NB4 (cell line): ENCODE measurements at regions not wholly inside any gene's neighbourhood (a gene's known extent, or its start where the extent isn't known, plus 50 kb on each side); places are given as distances from the start of the nearest gene placed in this dataset.

Experiments
- CTCF ChIP-seq: IDR thresholded peaks from one replicate; pipeline ENCODE4 v1.5.1; 2012; ENCODE audit warnings: low read depth, low read length
- MYC ChIP-seq: IDR thresholded peaks from 2 replicates; pipeline ENCODE4 v1.6.1; 2011; ENCODE audit warnings: low read depth, low read length
- POLR2A ChIP-seq: IDR thresholded peaks from 2 replicates; pipeline ENCODE4 v1.6.1; 2011; ENCODE audit warnings: mild to moderate bottlenecking; ENCODE audit not compliant: insufficient read length; ENCODE audit errors: extremely low read depth

GRCh38 chr12:83404521-83404920, 717.8 kb downstream of the TMTC2 start:
- TF ChIP-seq POLR2A: no peak
- no peak for TF ChIP-seq CTCF
- no peak for TF ChIP-seq MYC
